HL-60 (cell line): ENCODE measurements at regions not wholly inside any gene's neighbourhood (a gene's known extent, or its start where the extent isn't known, plus 50 kb on each side); places are given as distances from the start of the nearest gene placed in this dataset.

ENCODE experiments used
- DNase-seq, 2 experiments: peaks; one replicate each; pipeline ENCODE4 v3.0.0-alpha.2; 2010 to 2020; ENCODE audit warnings: low read depth in 1 of 2, low spot score in 1 of 2
- H3K27ac ChIP-seq: fragments of 250-450 bp; sonication (Bioruptor Pico); replicated peaks from 2 replicates; pipeline ENCODE4 v1.5.1; 2020; ENCODE audit warnings: mild to moderate bottlenecking, moderate library complexity
- H3K27me3 ChIP-seq: fragments of 250-450 bp; sonication (Bioruptor Pico); 2 replicates; pipeline ENCODE4 v1.5.1; 2021; ENCODE audit warnings: mild to moderate bottlenecking, moderate library complexity; ENCODE audit not compliant: insufficient read depth, poor library complexity, severe bottlenecking
- H3K4me3 ChIP-seq: replicated peaks from 2 replicates; pipeline ENCODE4 v1.5.1; 2011; ENCODE audit warnings: mild to moderate bottlenecking, control low read depth, low read length; ENCODE audit not compliant: insufficient read depth
- GABPA ChIP-seq: IDR thresholded peaks from 2 replicates; pipeline ENCODE4 v1.6.1; 2012; ENCODE audit warnings: low read depth
- POLR2AphosphoS5 ChIP-seq: IDR thresholded peaks from 2 replicates; pipeline ENCODE4 v1.6.1; 2012; ENCODE audit warnings: low read depth
- REST ChIP-seq: IDR thresholded peaks from 2 replicates; pipeline ENCODE4 v1.6.1; 2012; ENCODE audit warnings: low read depth; ENCODE audit not compliant: insufficient replicate concordance
- SPI1 ChIP-seq: IDR thresholded peaks from 2 replicates; pipeline ENCODE4 v1.6.1; 2012; ENCODE audit warnings: low read depth, mild to moderate bottlenecking, borderline replicate concordance
- TF ChIP-seq, protein P1 (sequence below): IDR thresholded peaks from one replicate; pipeline ENCODE4 v1.5.1; 2011; ENCODE audit warnings: low read length, control low read depth, inconsistent platforms; ENCODE audit not compliant: insufficient read depth

GRCh38 chr4:138952411-138952810, 63.2 kb upstream of the NOCT start:
- H3K27me3 ChIP-seq, result no peaks in the 10 kb centered on the region
- DNase-seq, result no peak
- no peak overlapping the region for H3K4me3 ChIP-seq
- no peak overlapping the region for H3K27ac ChIP-seq
- no peak for TF ChIP-seq POLR2AphosphoS5
- TF ChIP-seq, protein P1, sequence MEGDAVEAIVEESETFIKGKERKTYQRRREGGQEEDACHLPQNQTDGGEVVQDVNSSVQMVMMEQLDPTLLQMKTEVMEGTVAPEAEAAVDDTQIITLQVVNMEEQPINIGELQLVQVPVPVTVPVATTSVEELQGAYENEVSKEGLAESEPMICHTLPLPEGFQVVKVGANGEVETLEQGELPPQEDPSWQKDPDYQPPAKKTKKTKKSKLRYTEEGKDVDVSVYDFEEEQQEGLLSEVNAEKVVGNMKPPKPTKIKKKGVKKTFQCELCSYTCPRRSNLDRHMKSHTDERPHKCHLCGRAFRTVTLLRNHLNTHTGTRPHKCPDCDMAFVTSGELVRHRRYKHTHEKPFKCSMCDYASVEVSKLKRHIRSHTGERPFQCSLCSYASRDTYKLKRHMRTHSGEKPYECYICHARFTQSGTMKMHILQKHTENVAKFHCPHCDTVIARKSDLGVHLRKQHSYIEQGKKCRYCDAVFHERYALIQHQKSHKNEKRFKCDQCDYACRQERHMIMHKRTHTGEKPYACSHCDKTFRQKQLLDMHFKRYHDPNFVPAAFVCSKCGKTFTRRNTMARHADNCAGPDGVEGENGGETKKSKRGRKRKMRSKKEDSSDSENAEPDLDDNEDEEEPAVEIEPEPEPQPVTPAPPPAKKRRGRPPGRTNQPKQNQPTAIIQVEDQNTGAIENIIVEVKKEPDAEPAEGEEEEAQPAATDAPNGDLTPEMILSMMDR, result no peak
- no peak for TF ChIP-seq GABPA
- no peak for TF ChIP-seq SPI1
- TF ChIP-seq REST, result no peak

- no peaks in the 10 kb centered on the region for H3K27me3 ChIP-seq
- no peak for TF ChIP-seq SPI1
- TF ChIP-seq REST, result no peak
- no peak for TF ChIP-seq POLR2AphosphoS5
- TF ChIP-seq GABPA, result no peak
- TF ChIP-seq, protein P1, result no peak
- no peak for DNase-seq
Measured at GRCh38 chr4:138951764-138952163, 63.8 kb upstream of the NOCT start.

DNA sequence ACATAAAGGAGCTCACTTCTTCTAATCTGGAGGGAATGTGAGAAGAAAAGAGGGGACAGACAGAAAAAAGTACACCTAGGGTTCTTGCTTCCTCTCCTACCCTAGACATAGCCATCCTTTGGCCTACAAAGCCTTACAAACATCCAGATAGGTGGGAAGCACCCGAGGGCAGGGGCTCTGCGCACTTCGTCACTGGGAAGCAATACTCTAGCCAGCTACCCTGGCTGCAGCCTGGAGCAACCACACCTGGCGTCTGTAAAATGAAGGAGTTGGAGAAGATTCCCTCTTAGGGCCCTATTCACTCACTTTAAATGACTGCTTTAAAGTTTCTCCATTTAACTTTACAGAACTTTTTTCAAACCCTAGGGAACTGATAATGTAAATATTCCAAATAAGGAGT, 65.7 kb upstream of the NOCT start:
- no peak overlapping the region for H3K27ac ChIP-seq
- H3K27me3 ChIP-seq, result no peaks in the 10 kb centered on the region
- no peak overlapping the region for H3K4me3 ChIP-seq
- no peak for DNase-seq
- TF ChIP-seq GABPA, result no peak
- no peak for TF ChIP-seq POLR2AphosphoS5
- TF ChIP-seq, protein P1, result no peak
- TF ChIP-seq REST, result no peak
- no peak for TF ChIP-seq SPI1

More at GRCh38 chr4:138951764-138952163, 63.8 kb upstream of the NOCT start:
- no peak overlapping the region for H3K4me3 ChIP-seq
- no peak overlapping the region for H3K27ac ChIP-seq
